DMS 273 (cell line): ENCODE measurements at regions not wholly inside any gene's neighbourhood (a gene's known extent, or its start where the extent isn't known, plus 50 kb on each side); places are given as distances from the start of the nearest gene placed in this dataset.

Experiments
- DNase-seq: peaks from one replicate; lab custom pipeline; 2025; ENCODE audit not compliant: unreplicated experiment; lab: John Stamatoyannopoulos, UW

DNA sequence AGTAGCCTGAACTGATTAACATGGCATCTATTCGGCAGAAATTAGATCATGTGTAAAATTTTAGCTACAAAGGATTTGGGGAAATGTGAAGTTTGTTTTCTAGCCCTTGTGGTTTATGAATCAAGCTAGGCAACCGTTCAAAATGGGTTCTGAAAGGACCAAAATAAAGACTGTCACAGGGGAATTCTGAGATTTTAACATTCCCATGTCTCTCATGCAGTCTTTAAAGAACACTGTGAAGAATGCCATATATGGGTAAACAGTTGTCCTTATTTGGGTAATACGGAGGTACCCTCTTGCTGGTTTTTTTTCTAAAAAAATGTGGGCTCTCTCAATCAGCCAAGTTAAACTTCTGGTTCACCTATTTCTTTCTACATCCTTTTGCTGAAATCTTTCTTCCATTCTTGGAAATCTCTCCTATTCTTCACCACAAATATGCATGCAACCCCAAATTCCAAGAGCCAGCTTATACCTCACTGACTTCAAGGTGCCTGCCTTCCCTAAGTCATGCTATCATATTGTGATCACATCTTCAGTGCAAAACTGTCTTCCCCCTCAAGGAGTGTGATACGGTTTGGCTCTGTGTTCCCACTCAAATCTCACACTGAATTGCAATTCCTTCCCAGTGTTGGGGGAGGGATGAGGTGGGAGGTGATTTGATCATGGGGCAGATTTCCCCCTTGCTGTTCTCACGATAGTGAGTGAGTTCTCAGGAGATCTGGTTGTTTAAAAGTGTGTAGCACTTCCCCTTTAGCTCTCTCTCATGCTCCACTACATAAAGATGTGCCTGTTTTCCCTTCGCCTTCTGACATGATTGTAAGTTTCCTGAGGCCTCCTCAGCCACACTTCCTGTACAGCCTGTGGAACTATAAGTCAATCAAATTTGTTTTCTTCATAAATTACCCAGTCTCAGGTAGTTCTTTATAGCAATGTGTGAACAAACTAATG, 308.7 kb downstream of the TTLL7 start:
- DNase-seq, result no peak

DNA sequence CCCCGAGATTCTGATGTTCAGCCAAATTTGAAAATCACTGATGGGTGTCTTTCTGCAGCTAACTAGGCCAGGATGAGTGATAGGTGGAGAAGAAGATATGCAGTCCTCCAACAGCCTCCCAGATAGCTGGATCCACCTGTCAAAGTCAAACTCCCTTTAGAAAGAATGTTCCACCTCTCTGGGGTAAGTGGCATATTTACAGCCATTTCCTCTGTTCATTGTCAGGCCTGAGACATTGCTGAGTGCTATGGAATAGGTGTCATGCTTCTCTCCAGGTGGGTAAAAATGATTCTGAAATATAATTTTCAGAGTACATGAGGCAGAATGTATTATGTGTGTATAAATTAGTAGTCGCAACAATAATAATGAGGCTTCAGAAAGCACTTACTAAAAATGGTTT, 316.8 kb downstream of the TTLL7 start:
- no peak for DNase-seq

DNA sequence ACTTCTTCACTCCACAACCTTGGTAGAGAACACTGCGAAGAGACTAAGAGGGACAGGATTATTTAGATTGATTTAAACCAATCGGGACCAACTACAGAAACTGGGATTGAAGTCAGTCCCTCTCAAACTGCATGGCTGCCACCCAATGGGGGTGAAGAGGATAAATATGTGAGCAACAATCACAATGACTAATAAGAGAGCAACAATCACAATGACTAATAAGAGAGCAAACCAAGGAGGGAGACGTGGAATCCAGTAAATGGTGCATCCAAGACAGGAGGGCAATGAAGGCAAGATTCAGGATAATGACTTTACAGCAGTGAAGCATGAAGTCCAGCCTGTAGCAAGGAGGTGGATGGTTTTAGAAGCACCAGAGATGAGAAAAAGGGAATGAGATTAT, 322.8 kb downstream of the TTLL7 start:
- no peak for DNase-seq

DNA sequence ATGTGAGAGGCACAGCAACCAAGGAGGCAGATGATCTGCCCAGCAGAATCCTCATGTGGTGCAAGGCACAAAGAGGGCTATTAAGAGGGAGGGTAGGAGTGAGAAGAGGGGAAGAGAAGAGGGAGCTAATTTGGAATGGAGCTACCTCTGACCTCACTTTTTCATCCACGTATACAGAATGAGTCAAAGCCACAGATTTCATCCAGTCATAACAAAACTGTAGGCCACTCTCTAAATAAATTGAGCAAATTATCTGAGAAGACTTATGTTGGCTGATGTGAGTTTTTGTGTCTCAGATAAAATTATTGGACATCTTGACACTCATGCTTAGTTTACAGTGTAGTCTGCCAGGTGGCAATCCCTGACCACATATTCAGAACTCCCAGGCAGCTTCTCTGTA, 325.6 kb downstream of the TTLL7 start:
- peak; percentile 6 for DNase-seq

DNA sequence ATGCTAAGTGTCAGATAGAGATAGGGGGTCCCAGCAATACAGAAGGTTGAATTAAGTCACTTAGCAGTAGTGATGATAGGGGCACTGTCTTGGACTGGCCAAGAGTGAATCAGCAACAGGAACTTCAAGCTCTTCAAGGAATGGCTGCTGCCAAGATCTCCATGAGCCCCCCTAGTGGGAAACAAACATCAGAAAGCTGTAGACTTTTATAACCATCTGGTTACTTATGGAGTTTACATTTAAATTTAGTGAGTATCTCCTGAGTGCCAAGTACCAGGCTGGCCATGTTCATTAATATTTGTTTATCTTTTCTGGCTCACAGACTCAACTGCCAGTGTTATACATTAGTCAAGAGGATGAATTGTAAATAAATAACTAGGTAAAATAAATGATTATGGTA, 327.3 kb downstream of the TTLL7 start:
- peak; percentile 60 for DNase-seq

DNA sequence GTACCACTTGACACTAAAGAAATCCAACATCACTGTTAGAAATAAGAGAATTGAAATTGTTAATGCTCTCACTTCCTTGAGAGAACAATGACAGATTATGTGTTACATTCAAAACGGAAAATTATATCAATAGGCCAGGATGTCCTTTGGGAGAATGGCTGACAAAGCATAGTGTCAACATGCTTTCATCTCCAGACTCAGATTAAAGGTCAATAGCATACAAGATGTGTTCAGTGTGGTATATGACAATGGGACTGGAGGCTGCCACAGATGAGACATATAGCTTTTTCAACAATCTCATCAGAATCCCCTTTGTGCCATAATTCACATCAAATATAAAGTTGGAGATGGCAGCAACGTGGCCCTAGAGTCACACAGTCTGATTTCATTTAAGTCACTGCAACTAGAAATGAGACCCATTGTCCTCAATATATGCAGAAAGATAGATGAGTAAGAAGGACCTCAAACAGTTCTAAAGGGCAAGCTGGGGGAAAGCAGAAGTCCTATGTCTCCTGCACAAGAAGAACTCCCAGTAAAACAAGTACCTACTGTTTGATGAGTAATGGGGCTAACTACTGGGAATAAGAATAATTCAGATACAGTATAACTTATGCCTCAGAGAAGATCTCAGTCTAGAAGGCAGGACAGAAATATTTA, 327.9 kb downstream of the TTLL7 start:
- no peak for DNase-seq

DNA sequence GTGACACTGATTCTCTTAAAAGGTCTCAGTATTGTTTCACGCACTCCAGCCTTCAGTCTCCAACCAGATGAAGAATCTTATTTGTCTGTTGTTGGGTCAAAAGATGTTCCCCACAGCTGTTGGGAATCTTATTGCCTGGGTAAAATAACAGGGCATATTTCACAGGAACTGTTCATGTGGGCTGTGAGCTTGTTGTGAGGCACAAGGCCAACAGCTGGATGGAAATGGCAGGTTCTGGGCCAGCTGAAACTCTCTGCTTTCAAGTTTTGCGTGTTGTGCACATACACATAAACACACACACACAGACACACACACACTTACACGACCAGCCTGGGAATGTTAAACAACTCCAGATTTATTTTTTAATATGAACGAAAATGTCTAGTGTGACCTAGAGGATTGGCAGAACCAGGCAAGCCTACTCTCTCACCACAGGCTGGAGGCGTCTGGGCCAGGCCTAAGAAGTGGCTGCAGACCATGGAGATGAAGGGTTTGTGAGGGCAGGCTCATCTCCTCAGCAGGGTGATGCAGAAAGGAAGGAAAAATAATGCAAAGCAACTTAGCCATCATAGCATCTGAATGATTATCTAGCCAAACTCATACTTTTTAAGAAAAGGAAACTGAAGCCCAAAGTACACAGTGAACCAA, 357.0 kb downstream of the TTLL7 start:
- no peak for DNase-seq

DNA sequence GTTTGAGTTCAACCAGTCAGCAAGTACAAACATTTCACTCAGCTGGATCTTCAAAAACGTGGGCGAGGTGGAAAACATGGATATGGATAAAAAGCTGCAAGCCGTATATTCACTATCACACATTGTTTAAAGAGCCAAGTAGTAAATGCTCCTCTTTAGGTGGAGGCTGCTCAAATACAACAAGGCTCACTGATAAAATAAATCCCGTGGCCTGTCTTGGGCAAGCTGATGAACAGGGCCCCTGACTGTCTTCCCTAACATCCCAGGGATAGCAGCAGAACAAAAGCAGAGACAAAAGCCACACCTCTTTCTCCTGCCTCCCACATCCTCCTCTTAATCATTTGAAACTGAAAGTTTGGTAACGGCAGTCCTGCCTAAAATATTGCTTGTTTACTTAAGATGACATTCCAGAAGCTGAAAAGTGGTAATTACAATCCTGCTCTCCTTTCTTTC, 357.7 kb downstream of the TTLL7 start:
- DNase-seq, result no peak

DNA sequence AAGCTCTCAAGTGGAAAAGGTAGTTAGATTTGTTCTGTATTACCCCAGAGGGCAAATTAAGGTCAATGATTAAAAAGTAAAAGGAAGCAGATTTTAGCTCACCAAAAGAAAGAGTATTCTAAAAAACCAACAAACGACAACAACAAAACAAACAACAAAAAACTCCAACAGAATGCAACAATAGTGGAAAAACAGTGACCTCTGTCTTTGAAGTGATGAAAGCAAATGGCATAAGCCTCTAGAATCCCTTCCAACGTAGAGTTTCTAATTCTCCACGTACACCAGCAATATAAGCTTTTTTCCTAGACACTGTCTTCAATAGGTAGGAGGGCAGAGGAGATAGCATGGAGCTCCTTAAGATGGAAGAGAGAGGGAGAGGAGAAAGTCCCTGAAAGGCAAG, 359.1 kb downstream of the TTLL7 start:
- DNase-seq, result no peak

DNA sequence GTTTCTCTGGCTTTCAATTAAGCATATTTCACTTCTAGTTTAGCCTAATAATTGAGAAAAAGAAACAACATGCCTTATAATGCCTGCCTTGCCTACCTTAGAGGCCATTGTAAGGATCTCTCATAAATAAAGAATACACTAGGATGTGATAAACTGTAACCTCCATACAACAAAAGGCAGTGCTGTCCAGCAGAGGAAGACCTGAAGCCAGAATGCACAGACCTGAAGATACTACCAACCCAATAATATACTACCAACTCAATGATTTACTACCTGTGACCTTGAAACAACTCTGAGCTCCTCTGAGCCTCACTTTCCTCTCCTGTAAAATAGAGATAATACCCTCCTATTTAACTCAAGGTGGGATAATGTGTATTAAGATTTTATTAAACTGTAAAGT, 361.3 kb downstream of the TTLL7 start:
- DNase-seq, result no peak

DNA sequence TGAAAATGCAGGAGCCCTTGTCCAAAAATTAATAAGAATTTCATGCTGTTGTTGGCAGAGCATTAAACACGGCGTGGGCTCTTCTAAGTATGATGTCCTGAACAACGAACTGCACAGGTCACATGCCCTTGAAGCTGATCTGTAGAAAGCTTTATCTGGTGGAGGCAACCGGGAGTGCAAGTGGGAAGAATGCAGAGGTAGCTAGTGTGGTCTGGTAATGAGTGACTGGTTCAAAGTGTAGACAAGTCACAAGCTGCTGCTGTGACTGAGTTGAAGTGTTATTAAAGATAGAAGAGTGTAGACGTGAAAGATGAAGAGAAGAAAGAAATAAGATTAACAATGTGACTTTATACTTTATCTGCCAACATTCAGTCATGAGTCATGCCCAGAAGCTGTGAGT, 361.9 kb downstream of the TTLL7 start:
- no peak for DNase-seq

DNA sequence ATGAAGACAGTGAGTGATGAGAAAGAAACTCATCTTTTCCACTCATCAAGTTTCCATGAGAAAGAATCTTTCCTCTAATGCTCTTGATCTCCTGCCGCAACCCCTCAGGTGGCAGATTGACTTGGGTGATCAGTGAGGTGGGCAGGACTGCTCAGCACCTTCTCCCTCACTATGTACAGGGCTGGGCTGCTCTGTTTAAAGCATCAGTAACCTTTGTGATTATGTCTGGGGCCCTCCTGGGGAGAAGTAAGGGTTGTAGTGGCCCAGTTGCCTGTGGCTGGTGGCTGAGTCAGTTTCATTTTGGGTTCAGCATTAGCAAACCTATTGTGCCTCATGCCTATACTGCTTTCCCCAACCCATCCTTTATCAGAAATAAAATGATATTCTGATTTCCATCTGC, 366.0 kb downstream of the TTLL7 start:
- DNase-seq, result no peak

DNA sequence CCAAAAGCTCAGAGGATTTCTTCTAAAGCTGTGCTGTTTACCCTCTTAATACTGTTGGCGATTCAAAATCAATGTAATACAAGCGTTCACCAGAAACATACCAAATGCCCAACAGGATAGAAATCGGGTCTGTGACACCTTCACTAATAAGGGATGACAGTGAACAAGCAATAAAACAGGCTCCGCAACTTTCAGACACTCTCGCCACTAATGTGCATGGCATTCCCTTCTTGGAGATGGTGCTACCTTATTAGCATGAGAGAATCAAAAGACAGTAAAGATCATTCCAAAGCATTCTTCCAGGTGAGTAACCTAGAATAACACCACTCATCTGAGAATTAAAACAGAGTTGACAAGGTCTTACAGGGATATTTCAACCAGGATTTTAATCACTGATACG, 367.1 kb downstream of the TTLL7 start:
- DNase-seq, result no peak

DNA sequence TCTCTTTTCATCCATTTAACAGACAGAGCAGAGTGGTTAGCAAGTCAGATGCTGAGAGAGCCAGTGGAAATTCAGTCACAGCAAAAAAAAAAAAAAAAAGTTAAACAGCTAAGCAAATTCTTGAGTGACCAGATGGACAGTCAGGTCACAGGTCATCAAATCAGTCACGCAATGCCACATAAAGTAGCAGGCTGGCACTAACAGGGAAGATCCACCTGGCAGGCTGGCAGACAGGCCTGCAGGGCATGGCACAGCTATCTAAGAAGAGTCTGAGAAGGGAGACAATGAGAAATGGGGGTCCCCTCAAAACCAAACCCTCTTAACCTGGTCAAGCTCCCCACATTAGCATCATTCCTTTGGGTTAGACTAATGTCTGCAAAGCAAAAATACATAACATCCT, 371.9 kb downstream of the TTLL7 start:
- DNase-seq, result no peak

DNA sequence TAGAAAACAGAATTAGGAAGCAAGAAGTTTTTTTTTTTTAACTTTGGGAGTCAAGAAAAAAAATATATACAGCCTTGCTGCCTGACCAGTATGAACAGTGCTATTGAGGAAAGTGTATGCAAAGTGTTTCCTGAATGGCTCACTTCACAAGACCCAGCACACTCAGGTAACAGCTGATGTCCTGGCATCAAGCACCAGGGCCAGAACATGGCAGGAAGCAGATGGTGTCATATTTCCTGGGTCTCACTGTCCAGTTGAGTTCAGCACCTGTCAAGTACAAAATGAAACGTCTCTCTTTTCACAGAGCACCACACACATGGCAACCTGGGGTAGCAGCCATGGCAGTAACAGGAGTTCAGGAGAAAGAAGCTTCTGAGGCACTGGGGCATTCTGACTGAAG, 372.3 kb downstream of the TTLL7 start:
- DNase-seq, result peak; percentile 41

DNA sequence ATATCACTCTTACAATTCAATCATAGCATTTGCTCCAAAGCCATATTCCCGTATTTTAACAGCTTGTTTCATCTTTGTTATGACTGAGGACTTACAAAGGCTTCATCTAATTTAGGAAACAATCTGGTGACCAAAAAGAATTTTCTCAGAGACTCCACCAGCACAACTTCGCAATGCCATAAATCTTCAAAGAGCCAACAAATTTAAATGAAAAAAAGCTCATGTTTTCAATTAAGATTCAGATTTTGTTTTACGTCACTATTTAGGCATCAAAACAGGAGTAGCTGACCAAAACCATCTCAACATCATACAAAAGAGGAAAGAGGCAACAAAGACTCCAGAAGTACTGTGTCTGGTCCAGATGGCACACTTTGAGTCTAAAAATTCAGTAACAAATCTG, 373.3 kb downstream of the TTLL7 start:
- DNase-seq, result no peak

DNA sequence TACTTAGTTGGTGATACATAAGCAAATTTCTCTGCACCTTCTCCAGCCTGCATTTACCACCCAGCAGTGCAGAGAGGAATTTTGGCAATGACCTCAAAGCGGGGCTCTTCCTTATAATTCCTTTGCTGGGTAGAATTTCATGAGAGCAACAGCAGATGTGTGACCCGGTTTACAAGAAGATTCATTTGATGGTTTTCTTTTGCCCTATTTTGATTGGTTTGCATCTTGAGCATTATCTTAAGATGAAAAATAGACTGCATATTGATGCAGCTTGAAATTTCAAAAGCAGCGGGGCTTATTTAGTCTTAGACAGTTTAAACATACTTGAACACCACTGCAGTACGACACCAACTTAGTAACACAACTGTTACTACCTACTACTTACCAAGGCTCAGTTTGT, 378.9 kb downstream of the TTLL7 start:
- DNase-seq, result peak; percentile 7

DNA sequence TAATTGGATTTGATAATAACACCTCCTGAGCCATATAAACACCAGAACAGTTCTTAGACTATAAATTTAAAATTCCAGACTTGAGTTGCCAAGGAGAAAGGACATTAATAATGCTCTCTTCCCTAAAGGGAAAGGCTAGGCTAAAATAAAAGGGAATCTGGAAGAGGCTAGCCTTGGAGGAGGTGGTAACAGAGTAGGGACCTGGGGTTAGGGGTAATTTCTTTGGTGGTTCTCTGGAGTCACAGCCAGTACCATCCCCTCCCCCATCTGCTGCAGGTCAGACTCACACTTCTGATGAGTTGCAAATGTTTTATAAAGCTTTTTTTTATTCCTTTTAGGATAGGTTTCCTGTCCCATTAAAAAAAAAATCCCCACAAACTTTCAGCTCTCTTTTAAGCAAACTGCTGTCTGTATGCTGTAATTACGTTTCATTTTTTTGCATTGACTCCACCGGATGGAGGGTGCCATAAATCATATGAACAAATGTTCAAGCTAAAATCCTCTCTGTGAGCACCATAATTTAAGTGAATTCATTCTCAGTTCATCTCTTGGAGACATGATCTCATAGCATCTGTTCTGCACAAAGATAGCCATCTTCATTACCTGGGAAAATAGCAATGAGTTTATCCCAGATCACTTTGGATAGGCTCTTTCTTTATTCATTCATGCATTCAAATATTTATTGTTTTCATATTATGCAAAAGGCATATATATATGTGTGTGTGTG, 379.6 kb downstream of the TTLL7 start:
- no peak for DNase-seq

DNA sequence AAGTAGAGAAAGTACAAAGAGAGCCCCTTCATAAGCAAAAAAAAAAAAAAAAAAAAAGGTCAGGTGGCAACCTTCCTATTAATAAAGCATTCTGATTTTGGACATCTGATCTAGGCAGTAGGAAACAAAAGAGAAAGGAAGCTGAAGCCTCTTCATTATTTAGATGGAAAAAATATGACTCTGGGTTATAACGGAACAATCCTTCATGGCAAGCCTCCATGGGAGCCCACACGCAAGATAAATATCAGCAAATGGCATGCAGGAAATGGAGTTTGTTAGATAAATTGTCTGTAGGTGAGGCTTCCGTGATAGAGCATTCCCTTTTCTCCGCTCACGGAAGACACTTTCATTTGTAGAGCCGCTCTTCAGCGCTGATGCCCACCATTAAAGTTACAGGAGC, 381.0 kb downstream of the TTLL7 start:
- DNase-seq, result no peak

DNA sequence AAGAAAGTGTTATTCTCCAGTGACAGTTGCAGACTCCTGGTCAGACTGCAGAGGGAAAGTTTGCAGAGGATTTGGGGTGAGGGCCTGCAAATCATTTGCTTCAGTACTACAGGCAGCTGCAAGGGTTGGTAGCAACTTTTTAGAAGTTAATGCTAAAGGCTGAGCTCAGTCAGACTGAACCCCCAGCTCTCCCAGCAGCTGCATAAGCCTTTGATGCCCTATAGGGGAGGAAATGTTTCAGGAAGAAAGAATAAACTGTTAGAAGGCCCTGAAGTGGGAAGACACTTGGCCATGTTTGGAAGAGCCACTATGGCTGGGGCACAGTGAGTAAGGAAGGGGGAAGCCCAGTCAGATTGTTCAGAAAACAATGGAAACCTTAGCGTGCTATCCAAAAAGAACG, 383.6 kb downstream of the TTLL7 start:
- DNase-seq, result no peak

DNA sequence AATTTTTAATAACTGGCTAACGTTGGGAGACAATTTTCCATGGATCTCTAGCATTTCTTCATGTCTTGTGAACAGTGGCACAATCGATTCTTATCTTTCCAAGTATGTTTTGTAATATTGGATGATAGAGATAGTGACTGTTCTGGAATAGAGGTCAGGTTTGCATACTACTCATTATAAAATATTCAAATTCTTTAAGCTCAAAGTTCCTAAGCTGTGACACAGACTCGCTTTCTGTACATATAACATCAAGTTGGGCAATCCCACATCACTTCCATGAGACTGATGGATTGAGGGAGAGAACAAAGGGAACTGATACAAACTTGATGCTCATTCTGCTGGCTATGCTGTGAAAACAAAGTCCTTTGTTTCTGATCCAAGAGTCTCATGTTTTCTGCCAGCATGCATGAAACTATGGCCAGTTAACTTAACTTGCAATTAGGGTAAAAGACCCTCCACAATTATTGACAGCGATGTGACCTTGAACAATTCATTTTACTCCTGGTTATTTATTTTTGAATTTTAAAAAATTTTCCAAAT, 392.4 kb downstream of the TTLL7 start:
- DNase-seq, result no peak
